GM23248 (cell line): ENCODE measurements at regions not wholly inside any gene's neighbourhood (a gene's known extent, or its start where the extent isn't known, plus 50 kb on each side); places are given as distances from the start of the nearest gene placed in this dataset.

Source experiments
- EZH2 ChIP-seq: fragments of 200-600 bp; sonication (generic); IDR thresholded peaks from 2 replicates; pipeline ENCODE4 v1.6.1; 2018; ENCODE audit warnings: antibody characterized with exemption, mild to moderate bottlenecking; ENCODE audit not compliant: insufficient read depth, poor library complexity, severe bottlenecking
- EZH2phosphoT487 ChIP-seq: fragments of 200-600 bp; sonication (generic); IDR thresholded peaks from 2 replicates; pipeline ENCODE4 v1.6.1; 2018; ENCODE audit warnings: antibody characterized with exemption, moderate library complexity, mild to moderate bottlenecking, low read depth; ENCODE audit not compliant: insufficient read depth

- no peak for TF ChIP-seq EZH2phosphoT487
- no peak for TF ChIP-seq EZH2
Measured at GRCh38 chr2:223226264-223226663, 174.3 kb downstream of the KCNE4 start.
